ENCODE measurements at regions not wholly inside any gene's neighbourhood (a gene's known extent, or its start where the extent isn't known, plus 50 kb on each side); places are given as distances from the start of the nearest gene placed in this dataset.

DNA sequence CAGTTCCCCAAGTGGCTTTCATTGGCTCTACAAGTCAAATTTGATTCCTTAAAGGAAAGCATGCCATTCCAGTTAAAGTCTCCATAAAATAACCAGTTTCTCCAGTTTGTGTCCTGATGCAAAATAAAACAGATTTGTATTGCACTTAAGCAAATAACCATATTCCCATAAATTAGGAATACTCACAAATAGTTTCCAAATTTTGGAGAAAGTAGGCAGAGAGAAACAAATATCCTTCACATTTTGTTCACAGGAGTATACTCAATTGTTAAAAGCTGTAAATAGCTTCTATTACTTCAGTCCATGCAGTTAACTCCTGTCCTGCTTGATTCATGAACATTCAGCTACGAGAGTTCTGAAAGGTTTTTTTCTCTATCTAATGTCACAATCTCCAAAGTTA is 281.4 kb upstream of the RGS17 start:
- Histone ChIP-seq H3K4me1 (ENCODE audit: control insufficient read depth, insufficient read depth, low read length) (no peaks in the 10 kb centered on the region), H3K27me3 (ENCODE audit: control insufficient read depth, insufficient read depth, low read length) (no peaks in the 10 kb centered on the region), H3K4me3 (ENCODE audit: low read length) (no peak overlapping the region), H3K27ac (ENCODE audit: low read length) (no peak overlapping the region), H3K9me3 (replicated peaks; ENCODE audit: control insufficient read depth, low read depth, low read length) (no peaks in the 10 kb centered on the region), H3K36me3 (ENCODE audit: control insufficient read depth, insufficient read depth, low read length) (no peaks in the 10 kb centered on the region)
- DNase-seq: no peak
- WGBS (ENCODE audit: insufficient coverage): no CpG with 5 or more reads among the region's 1 CpG

DNA sequence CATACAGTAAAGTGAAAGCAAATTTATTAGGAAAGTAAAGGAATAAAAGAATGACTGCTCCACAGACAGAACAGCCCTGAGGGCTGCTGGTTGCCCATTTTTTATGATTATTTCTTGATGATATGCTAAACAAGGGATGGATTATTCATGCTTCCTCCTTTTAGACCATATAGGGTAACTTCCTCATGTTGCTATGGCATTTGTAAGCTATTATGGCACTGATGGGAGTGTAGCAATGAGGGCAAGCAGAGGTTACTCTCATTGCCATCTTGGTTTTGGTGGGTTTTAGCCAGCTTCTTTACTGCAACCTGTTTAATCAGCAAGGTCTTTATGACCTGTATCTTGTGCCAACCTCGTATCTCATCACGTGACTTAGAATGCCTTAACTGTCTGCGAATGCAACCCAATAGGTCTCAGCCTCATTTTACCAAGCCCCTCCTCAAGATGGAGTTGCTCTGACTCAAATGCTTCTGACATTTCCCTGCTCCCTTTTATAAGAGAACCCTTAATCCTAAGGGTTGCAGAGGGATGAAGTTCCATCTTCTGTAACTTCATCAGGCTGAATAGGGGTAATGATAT is 280.1 kb upstream of the RGS17 start:
- Histone ChIP-seq H3K4me3 (ENCODE audit: low read length) (no peak overlapping the region), H3K36me3 (ENCODE audit: control insufficient read depth, insufficient read depth, low read length) (no peaks in the 10 kb centered on the region), H3K27ac (ENCODE audit: low read length) (no peak overlapping the region), H3K9me3 (replicated peaks; ENCODE audit: control insufficient read depth, low read depth, low read length) (no peaks in the 10 kb centered on the region), H3K4me1 (ENCODE audit: control insufficient read depth, insufficient read depth, low read length) (no peaks in the 10 kb centered on the region), H3K27me3 (ENCODE audit: control insufficient read depth, insufficient read depth, low read length) (no peaks in the 10 kb centered on the region)
- WGBS (ENCODE audit: insufficient coverage): 94% methylated on average over 3 of the region's 3 CpGs
- DNase-seq: no peak

DNA sequence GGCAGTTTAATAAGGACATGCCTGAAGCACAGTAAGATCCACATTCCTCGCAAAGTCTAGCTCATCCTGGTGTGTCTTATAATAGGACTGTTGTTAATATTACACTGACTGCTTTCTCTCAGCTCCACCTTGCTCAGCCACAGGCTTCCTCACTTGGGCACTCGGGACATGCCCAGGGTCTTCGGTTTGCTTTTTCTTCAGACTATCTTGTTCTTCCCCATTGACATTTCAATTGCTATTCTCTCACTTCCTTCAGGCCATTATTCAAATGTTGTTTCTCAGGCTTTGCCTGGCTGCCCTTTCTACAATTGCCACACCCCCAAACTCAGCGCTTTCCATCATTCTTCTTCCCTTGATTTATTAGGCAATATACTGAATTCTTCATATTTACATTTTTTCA is 274.8 kb upstream of the RGS17 start:
- Histone ChIP-seq H3K27me3 (ENCODE audit: control insufficient read depth, insufficient read depth, low read length) (no peaks in the 10 kb centered on the region), H3K4me1 (ENCODE audit: control insufficient read depth, insufficient read depth, low read length) (no peaks in the 10 kb centered on the region), H3K9me3 (replicated peaks; ENCODE audit: control insufficient read depth, low read depth, low read length) (no peaks in the 10 kb centered on the region), H3K36me3 (ENCODE audit: control insufficient read depth, insufficient read depth, low read length) (no peaks in the 10 kb centered on the region), H3K27ac (ENCODE audit: low read length) (no peak overlapping the region), H3K4me3 (ENCODE audit: low read length) (no peak overlapping the region)
- 65% methylated on average over 2 of the region's 4 CpGs for WGBS (ENCODE audit: insufficient coverage)
- no peak for DNase-seq

DNA sequence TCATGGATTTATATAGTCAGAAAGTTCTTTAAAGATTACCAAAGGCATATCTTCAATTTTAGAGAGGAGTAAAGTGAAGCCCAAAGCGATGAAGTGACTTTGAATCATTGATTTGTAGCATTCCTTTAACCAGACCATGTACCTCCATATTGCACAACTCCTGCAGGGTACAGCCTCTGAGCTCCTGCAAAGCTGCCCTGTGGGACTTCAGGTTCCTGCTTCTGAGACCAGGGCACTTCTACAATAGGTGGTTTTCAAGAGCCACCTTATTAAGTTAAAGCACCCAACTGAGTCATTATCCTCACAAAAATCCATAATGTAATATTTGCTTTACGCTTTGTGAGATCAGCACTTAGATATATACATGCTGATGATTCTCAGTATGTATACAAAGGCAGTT is 270.7 kb upstream of the RGS17 start:
- Histone ChIP-seq H3K27ac (ENCODE audit: low read length) (no peak overlapping the region), H3K4me3 (ENCODE audit: low read length) (no peak overlapping the region), H3K36me3 (ENCODE audit: control insufficient read depth, insufficient read depth, low read length) (no peaks in the 10 kb centered on the region), H3K27me3 (ENCODE audit: control insufficient read depth, insufficient read depth, low read length) (no peaks in the 10 kb centered on the region), H3K4me1 (ENCODE audit: control insufficient read depth, insufficient read depth, low read length) (no peaks in the 10 kb centered on the region), H3K9me3 (replicated peaks; ENCODE audit: control insufficient read depth, low read depth, low read length) (no peaks in the 10 kb centered on the region)
- no peak for DNase-seq
- WGBS (ENCODE audit: insufficient coverage): 83% methylated on average over 1 of the region's 2 CpGs

DNA sequence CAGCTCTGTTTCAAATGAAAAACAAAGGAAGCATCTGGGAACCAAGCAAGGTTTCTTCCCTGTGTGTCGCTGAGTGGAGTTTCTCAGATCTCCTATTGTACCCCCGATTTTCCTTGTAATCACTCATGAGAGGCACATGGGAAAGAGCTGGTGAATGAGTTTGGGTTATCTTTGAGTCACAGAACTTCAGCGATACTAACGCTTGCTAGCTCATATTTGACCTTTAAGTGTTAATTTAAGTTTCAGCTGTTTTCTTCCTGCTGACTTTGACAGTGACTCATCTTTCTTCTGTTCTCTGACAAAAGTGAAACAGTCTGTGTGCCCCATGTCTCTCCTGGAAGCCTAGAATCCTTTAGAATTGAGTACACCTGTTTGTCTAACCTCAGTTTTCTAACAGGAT is 261.1 kb upstream of the RGS17 start:
- DNase-seq: no peak
- Histone ChIP-seq H3K4me1 (ENCODE audit: control insufficient read depth, insufficient read depth, low read length) (no peaks in the 10 kb centered on the region), H3K27me3 (ENCODE audit: control insufficient read depth, insufficient read depth, low read length) (no peaks in the 10 kb centered on the region), H3K36me3 (ENCODE audit: control insufficient read depth, insufficient read depth, low read length) (no peaks in the 10 kb centered on the region), H3K9me3 (replicated peaks; ENCODE audit: control insufficient read depth, low read depth, low read length) (no peaks in the 10 kb centered on the region), H3K27ac (ENCODE audit: low read length) (no peak overlapping the region), H3K4me3 (ENCODE audit: low read length) (no peak overlapping the region)
- WGBS (ENCODE audit: insufficient coverage): 42% methylated on average over 2 of the region's 4 CpGs

DNA sequence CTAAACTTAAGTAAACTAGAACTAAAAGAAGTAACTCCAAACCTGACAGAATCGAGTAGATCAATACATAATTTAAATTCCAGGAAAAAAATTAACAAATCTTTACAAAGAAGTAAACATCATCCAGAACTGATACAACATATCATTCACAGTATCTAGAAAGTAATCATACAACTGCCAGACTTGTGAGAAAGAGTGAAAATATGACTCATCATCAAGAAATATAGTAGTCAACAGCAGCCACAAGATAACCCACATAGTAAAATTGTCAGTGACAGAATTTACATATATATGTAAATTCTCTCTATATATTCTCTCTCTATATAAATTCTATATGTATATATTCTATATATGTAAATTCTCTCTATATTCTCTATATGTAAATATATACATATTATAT is 242.8 kb upstream of the RGS17 start:
- H3K36me3 ChIP-seq (ENCODE audit: control insufficient read depth, insufficient read depth, low read length): no peaks in the 10 kb centered on the region
- H3K4me1 ChIP-seq (ENCODE audit: control insufficient read depth, insufficient read depth, low read length): no peaks in the 10 kb centered on the region
- WGBS (ENCODE audit: insufficient coverage): no CpG with 5 or more reads among the region's 1 CpG
- H3K9me3 ChIP-seq (replicated peaks; ENCODE audit: control insufficient read depth, low read depth, low read length): no peaks in the 10 kb centered on the region
- H3K27me3 ChIP-seq (ENCODE audit: control insufficient read depth, insufficient read depth, low read length): no peaks in the 10 kb centered on the region
- H3K27ac ChIP-seq (ENCODE audit: low read length): no peak overlapping the region
- no peak overlapping the region for H3K4me3 ChIP-seq (ENCODE audit: low read length)
- no peak for DNase-seq

DNA sequence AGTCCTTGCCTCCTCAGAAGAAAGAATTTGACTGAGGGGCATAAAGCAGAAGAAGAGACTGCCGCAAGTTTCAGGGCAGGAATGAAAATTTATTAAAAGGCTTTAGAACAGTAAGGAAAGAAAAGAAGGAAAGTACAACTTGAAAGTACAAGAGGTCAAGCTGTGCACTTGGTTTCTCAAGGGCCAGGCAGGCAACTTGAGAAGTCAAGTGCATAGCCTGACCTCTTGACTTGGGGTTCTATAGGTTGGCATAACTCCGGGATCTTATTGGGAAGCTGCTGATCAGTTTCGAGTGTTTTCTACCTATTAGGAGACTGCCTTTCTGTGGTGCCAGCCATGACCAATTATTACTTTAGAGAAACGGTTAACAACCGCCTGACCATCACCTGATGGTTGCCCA is 237.0 kb upstream of the RGS17 start:
- Histone ChIP-seq H3K4me1 (ENCODE audit: control insufficient read depth, insufficient read depth, low read length) (no peaks in the 10 kb centered on the region), H3K9me3 (replicated peaks; ENCODE audit: control insufficient read depth, low read depth, low read length) (no peaks in the 10 kb centered on the region), H3K4me3 (ENCODE audit: low read length) (no peak overlapping the region), H3K27ac (ENCODE audit: low read length) (no peak overlapping the region), H3K27me3 (ENCODE audit: control insufficient read depth, insufficient read depth, low read length) (no peaks in the 10 kb centered on the region), H3K36me3 (ENCODE audit: control insufficient read depth, insufficient read depth, low read length) (no peaks in the 10 kb centered on the region)
- 87% methylated on average over 2 of the region's 5 CpGs for WGBS (ENCODE audit: insufficient coverage)
- DNase-seq: no peak

DNA sequence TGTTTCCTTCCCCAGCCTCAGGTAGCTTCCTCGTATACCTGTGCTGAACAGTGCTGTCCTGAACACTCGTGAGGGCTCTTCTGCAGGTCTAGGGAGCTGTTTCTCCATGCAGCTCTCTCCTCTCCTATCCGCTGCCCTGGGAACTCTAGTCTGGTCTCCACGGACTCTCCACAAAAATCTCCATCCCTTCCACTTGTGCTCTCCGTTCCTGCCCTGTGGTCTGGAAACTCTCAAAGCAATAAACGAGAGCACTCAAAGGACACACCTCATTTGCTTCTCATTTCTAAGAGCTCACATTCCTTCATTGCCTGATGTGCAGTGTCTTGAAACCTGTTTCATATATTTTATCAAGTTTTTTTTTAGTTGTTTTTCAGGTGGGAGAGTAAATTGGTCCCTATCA is 235.9 kb upstream of the RGS17 start:
- Histone ChIP-seq H3K9me3 (replicated peaks; ENCODE audit: control insufficient read depth, low read depth, low read length) (no peaks in the 10 kb centered on the region), H3K27me3 (ENCODE audit: control insufficient read depth, insufficient read depth, low read length) (no peaks in the 10 kb centered on the region), H3K4me3 (ENCODE audit: low read length) (no peak overlapping the region), H3K27ac (ENCODE audit: low read length) (no peak overlapping the region), H3K36me3 (ENCODE audit: control insufficient read depth, insufficient read depth, low read length) (no peaks in the 10 kb centered on the region), H3K4me1 (ENCODE audit: control insufficient read depth, insufficient read depth, low read length) (no peaks in the 10 kb centered on the region)
- WGBS (ENCODE audit: insufficient coverage): 65% methylated on average over 5 of the region's 6 CpGs
- no peak for DNase-seq

DNA sequence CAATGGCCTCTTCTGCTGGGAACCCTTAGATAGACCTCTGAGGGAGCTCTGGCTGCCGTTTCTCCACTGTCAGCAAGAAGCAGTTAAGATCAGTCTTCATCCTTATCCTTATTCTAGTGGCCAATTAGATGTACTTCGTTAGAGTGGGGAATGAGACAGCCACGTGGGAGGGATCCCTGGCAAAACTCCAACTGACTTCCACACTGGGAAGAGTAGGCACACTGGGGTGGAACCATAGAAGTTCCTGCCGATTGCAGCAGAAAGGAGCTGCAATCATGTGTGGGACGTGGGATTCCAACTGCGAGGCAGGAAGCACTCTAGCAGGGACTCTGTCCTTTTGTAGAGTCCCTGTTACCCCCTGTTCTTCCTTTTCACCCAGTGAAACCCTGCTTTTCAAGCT is 226.3 kb upstream of the RGS17 start:
- H3K27me3 ChIP-seq (ENCODE audit: control insufficient read depth, insufficient read depth, low read length): no peaks in the 10 kb centered on the region
- peaks cover 11% of the 10 kb centered on the region for H3K9me3 ChIP-seq (replicated peaks; ENCODE audit: control insufficient read depth, low read depth, low read length)
- DNase-seq: no peak
- H3K27ac ChIP-seq (ENCODE audit: low read length): no peak overlapping the region
- no peak overlapping the region for H3K4me3 ChIP-seq (ENCODE audit: low read length)
- no peaks in the 10 kb centered on the region for H3K36me3 ChIP-seq (ENCODE audit: control insufficient read depth, insufficient read depth, low read length)
- H3K4me1 ChIP-seq (ENCODE audit: control insufficient read depth, insufficient read depth, low read length): no peaks in the 10 kb centered on the region
- WGBS (ENCODE audit: insufficient coverage): 80% methylated on average over 4 of the region's 6 CpGs

DNA sequence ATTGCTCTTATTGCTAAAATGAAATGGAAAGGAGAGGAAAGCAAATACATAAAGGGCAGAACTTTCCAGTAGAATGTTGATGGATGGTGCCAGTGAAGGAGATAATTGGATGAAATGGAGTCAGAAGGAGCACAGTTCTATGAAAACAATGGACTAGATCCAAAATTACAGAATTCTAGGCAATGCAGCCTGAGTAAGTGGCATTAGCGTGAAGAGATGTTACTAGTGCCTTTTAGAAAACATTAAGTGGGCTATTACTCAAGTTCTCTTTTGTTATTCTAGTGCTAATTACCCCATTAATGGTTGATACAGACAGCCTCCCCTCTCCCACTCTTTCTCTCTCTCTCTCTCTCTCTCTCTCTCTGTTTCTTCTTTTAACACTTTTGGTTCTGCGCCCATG is 209.5 kb upstream of the RGS17 start:
- H3K9me3 ChIP-seq (replicated peaks; ENCODE audit: control insufficient read depth, low read depth, low read length): peaks cover 2% of the 10 kb centered on the region
- H3K36me3 ChIP-seq (ENCODE audit: control insufficient read depth, insufficient read depth, low read length): no peaks in the 10 kb centered on the region
- H3K4me3 ChIP-seq (ENCODE audit: low read length): no peak overlapping the region
- no peaks in the 10 kb centered on the region for H3K27me3 ChIP-seq (ENCODE audit: control insufficient read depth, insufficient read depth, low read length)
- no peaks in the 10 kb centered on the region for H3K4me1 ChIP-seq (ENCODE audit: control insufficient read depth, insufficient read depth, low read length)
- H3K27ac ChIP-seq (ENCODE audit: low read length): no peak overlapping the region
- DNase-seq: no peak
- no CpG with 5 or more reads among the region's 2 CpGs for WGBS (ENCODE audit: insufficient coverage)

DNA sequence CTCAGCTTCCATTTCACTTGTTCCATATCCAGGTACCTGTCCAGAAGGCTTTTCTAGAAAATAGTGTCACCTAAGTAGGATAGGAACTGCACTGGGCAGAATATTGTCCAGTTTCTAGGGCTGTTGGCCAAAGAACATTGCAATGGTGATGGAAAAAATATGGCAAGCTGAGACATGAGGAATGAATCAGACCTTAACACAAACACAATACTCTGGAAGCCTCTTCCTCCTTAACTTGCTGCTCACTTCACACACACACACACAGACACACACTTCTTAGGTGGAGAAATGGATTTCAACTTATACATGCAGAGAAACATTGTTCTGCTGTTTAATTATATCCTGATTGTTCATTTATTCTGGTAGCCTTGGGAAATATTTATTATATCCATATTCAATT is 203.0 kb upstream of the RGS17 start:
- no peaks in the 10 kb centered on the region for H3K36me3 ChIP-seq (ENCODE audit: control insufficient read depth, insufficient read depth, low read length)
- no peak overlapping the region for H3K27ac ChIP-seq (ENCODE audit: low read length)
- H3K27me3 ChIP-seq (ENCODE audit: control insufficient read depth, insufficient read depth, low read length): no peaks in the 10 kb centered on the region
- no peak for DNase-seq
- H3K4me3 ChIP-seq (ENCODE audit: low read length): no peak overlapping the region
- no peaks in the 10 kb centered on the region for H3K9me3 ChIP-seq (replicated peaks; ENCODE audit: control insufficient read depth, low read depth, low read length)
- H3K4me1 ChIP-seq (ENCODE audit: control insufficient read depth, insufficient read depth, low read length): no peaks in the 10 kb centered on the region
